ENCODE measurements at regions not wholly inside any gene's neighbourhood (a gene's known extent, or its start where the extent isn't known, plus 50 kb on each side); places are given as distances from the start of the nearest gene placed in this dataset.
"Not testable (repeated sequence)": the region's sequence is repeated elsewhere in the genome, so short reads cannot be mapped to it uniquely, and the experiment has no call there.

GRCh38 chr10:31124852-31125251, 93.2 kb upstream of the ZNF438 start:
- no peak for DNase-seq

GRCh38 chr10:31125789-31126188, 94.1 kb upstream of the ZNF438 start:
- no peak for DNase-seq

GRCh38 chr10:31126593-31126992, 94.9 kb upstream of the ZNF438 start:
- no peak for DNase-seq

- no peak for DNase-seq
These were observed 96.9 kb upstream of the ZNF438 start for GRCh38 chr10:31128536-31128935.

GRCh38 chr10:31129271-31129670, 97.6 kb upstream of the ZNF438 start:
- DNase-seq: no peak

GRCh38 chr10:31129880-31130405, 98.3 kb upstream of the ZNF438 start:
- DNase-seq: no peak

GRCh38 chr10:31130406-31130805, 98.7 kb upstream of the ZNF438 start:
- DNase-seq: no peak

GRCh38 chr10:31131251-31131650, 99.6 kb upstream of the ZNF438 start:
- no peak for DNase-seq

- no peak for DNase-seq
These were observed 101.1 kb upstream of the ZNF438 start for GRCh38 chr10:31132681-31133244.

GRCh38 chr10:31133251-31133791, 101.7 kb upstream of the ZNF438 start:
- DNase-seq: no peak

GRCh38 chr10:31133792-31134310, 102.2 kb upstream of the ZNF438 start:
- peak; percentile 58 for DNase-seq

GRCh38 chr10:31134311-31134952, 102.8 kb upstream of the ZNF438 start:
- no peak for DNase-seq

GRCh38 chr10:31135171-31135570, 103.5 kb upstream of the ZNF438 start:
- DNase-seq: no peak

- not testable (repeated sequence) for DNase-seq
These were observed 104.1 kb upstream of the ZNF438 start for GRCh38 chr10:31135791-31136190.

GRCh38 chr10:31136386-31136785, 104.7 kb upstream of the ZNF438 start:
- no peak for DNase-seq

GRCh38 chr10:31136930-31137885, 105.5 kb upstream of the ZNF438 start:
- DNase-seq: no peak

GRCh38 chr10:31138026-31138553, 106.4 kb upstream of the ZNF438 start:
- DNase-seq: no peak

GRCh38 chr10:31139497-31139896, 107.8 kb upstream of the ZNF438 start:
- no peak for DNase-seq

GRCh38 chr10:31140716-31141115, 109.1 kb upstream of the ZNF438 start:
- DNase-seq: no peak

- DNase-seq: no peak
These were observed 110.4 kb upstream of the ZNF438 start for GRCh38 chr10:31142026-31142425.

GRCh38 chr10:31143331-31143935, 111.8 kb upstream of the ZNF438 start:
- no peak for DNase-seq

- DNase-seq: no peak
These were observed 114.3 kb upstream of the ZNF438 start for GRCh38 chr10:31145986-31146385.

Measured in activated effector memory CD4-positive, alpha-beta T cell treated with Interleukin-2 at 50 U/mL for 16 hours (primary cell).